Osteocyte (in vitro differentiated cells): ENCODE measurements at regions not wholly inside any gene's neighbourhood (a gene's known extent, or its start where the extent isn't known, plus 50 kb on each side); places are given as distances from the start of the nearest gene placed in this dataset.
"Not testable (repeated sequence)": the region's sequence is repeated elsewhere in the genome, so short reads cannot be mapped to it uniquely, and the experiment has no call there.

ENCODE experiments used
- DNase-seq: peaks from one replicate; pipeline ENCODE4 v3.0.0; 2021; ENCODE audit warnings: mixed read lengths; ENCODE audit not compliant: unreplicated experiment; ENCODE audit errors: extremely low spot score
- H3K27ac Mint-ChIP-seq: one replicate; pipeline ENCODE4 v1.8.0; 2021; ENCODE audit warnings: mild to moderate bottlenecking, mixed read lengths; ENCODE audit not compliant: unreplicated experiment
- H3K27me3 Mint-ChIP-seq: one replicate; pipeline ENCODE4 v1.8.0; 2021; ENCODE audit warnings: mixed read lengths; ENCODE audit not compliant: unreplicated experiment
- H3K36me3 Mint-ChIP-seq: one replicate; pipeline ENCODE4 v1.8.0; 2021; ENCODE audit warnings: mixed read lengths; ENCODE audit not compliant: unreplicated experiment
- H3K4me1 Mint-ChIP-seq: one replicate; pipeline ENCODE4 v1.8.0; 2021; ENCODE audit warnings: mixed read lengths; ENCODE audit not compliant: unreplicated experiment
- H3K4me3 Mint-ChIP-seq: one replicate; pipeline ENCODE4 v1.8.0; 2021; ENCODE audit warnings: mild to moderate bottlenecking, moderate library complexity, mixed read lengths; ENCODE audit not compliant: unreplicated experiment
- H3K9me3 Mint-ChIP-seq: one replicate; pipeline ENCODE4 v1.8.0; 2021; ENCODE audit warnings: mixed read lengths; ENCODE audit not compliant: unreplicated experiment
- TF ChIP-seq, protein P1 (sequence below): fragments of 200-600 bp; sonication (generic); IDR thresholded peaks from 2 replicates; pipeline ENCODE4 v1.5.0; 2021; ENCODE audit warnings: antibody characterized with exemption, mild to moderate bottlenecking, moderate library complexity

DNA sequence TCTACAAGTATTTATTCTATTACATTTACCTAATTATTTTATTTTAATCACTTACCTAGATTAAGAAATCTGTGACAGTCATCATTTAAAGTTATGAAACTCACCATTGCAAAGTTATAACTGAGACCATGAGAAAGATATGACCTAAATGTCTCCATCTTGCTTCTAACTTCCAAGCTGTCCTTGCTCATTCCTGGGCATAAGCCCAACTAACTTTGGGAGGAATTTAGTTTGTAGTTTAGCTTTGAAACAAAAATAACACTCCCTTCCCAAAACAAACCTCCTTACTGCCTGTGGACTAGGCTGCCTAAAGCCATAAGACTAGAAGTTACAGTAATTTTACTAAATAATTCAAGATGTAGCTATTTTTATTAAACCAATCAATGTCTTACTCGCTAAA, 195.6 kb upstream of the RAI14 start:
- Mint-ChIP-seq H3K27me3 (peaks cover 5% of the 10 kb centered on the region), H3K4me3 (no peak overlapping the region), H3K27ac (no peak overlapping the region), H3K9me3 (peaks cover 13% of the 10 kb centered on the region), H3K4me1 (peaks cover 1% of the 10 kb centered on the region), H3K36me3 (no peaks in the 10 kb centered on the region)
- no peak for DNase-seq
- TF ChIP-seq, protein P1, sequence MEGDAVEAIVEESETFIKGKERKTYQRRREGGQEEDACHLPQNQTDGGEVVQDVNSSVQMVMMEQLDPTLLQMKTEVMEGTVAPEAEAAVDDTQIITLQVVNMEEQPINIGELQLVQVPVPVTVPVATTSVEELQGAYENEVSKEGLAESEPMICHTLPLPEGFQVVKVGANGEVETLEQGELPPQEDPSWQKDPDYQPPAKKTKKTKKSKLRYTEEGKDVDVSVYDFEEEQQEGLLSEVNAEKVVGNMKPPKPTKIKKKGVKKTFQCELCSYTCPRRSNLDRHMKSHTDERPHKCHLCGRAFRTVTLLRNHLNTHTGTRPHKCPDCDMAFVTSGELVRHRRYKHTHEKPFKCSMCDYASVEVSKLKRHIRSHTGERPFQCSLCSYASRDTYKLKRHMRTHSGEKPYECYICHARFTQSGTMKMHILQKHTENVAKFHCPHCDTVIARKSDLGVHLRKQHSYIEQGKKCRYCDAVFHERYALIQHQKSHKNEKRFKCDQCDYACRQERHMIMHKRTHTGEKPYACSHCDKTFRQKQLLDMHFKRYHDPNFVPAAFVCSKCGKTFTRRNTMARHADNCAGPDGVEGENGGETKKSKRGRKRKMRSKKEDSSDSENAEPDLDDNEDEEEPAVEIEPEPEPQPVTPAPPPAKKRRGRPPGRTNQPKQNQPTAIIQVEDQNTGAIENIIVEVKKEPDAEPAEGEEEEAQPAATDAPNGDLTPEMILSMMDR: no peak

DNA sequence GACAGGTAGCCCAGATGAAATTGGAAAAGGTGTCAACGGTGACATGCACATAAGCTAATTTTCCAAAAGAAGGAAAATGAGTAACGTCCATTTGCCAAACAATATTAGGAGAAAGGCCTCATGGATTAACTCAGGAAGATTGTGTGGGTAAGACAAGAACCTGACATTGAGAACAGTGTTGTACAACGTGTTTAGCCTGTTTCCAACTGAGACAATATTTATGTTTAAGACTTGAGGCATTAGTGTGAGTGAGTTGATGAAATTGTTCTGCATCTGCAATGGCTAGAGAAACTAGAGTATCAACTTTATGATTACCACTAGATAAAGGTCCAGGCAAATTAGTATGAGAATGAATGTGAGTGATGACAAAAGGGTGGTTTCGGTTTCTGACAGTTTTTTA, 191.3 kb upstream of the RAI14 start:
- peaks cover 4% of the 10 kb centered on the region for H3K4me1 Mint-ChIP-seq
- H3K4me3 Mint-ChIP-seq: no peak overlapping the region
- H3K9me3 Mint-ChIP-seq: peaks cover 8% of the 10 kb centered on the region
- H3K27ac Mint-ChIP-seq: no peak overlapping the region
- TF ChIP-seq, protein P1: no peak
- DNase-seq: no peak
- peaks cover 23% of the 10 kb centered on the region for H3K27me3 Mint-ChIP-seq
- no peaks in the 10 kb centered on the region for H3K36me3 Mint-ChIP-seq

DNA sequence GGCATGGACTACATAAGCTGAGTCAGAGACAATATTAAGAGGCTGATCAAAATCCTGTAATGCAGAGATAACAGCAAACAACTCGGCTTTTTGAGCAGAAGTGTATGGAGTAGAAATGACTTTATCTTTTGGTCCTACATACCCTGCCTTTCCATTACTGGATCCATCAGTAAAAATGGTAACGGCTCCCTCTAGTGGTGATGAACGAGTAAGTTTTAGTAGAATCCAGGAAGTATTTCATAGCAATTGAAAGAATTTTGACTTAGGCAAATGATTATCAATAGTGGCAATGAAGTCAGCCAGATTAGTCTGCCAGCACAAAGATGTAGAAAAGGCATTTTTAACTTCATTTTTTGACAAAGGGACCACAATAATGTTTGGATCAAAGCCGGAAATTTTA, 190.8 kb upstream of the RAI14 start:
- H3K27me3 Mint-ChIP-seq: peaks cover 28% of the 10 kb centered on the region
- not testable (repeated sequence) for DNase-seq, H3K9me3 Mint-ChIP-seq, H3K4me3 Mint-ChIP-seq, H3K4me1 Mint-ChIP-seq, H3K27ac Mint-ChIP-seq, H3K36me3 Mint-ChIP-seq
- TF ChIP-seq, protein P1: peak; percentile 41

DNA sequence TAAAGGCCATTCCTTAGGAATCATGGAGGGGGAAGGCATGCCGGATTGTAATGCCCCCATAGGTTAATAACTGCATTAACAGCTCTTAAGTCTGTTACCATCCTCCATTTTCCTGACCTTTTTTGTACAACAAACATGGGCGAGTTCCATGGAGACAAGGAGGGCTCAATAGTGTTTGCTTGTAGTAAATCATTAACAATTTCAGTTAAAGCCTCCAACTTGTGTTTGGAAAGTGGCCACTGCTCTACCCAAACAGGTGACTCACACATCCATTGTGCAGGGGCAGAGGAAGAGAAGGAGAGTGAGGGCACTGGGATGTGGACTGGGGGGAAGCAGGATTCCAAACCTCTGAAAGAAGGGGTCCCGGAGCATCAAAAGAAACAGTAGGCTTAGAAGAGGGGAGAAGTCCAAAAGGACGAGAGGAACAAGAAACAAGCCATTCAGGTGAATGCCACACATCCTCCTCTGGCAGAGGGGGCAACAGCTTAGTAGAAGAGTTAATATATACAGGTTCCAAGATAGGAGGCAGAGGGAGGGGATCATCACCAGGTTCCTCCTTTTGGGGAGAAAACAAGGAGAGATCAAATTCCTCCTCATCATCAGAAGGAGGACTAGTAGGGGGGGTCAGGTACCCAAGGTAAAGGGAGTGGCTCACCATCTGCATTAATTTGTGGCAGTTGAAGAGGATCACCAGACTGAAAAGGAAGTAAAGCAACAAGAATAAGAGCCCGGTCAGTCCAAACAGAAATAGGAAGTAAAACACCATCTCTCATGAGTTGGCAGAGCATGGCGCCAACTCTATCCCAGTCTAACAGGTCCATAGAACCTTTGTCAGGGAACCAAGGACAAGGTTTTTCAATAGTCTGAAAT, 189.4 kb upstream of the RAI14 start:
- H3K27me3 Mint-ChIP-seq: peaks cover 41% of the 10 kb centered on the region
- not testable (repeated sequence) for H3K4me1 Mint-ChIP-seq, H3K27ac Mint-ChIP-seq, H3K9me3 Mint-ChIP-seq, DNase-seq, H3K4me3 Mint-ChIP-seq, H3K36me3 Mint-ChIP-seq

DNA sequence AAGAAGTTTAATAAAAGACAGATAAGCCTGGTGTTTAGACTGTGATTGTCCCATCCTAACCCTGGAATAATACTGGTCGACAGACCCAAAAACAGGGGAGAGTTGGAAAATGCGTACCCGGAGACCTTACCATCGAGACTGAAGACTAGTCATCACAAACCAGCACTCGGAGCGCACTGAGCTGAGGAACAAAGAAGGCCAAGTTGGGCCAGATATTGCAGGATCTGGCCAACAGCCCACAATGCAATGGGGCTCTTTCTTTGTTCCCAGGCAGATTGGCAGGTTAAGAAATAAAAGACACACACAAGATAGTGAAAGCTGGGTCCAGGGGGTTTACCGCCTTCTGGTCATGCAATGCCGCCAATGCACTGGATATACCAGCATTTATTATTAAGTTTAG, 188.7 kb upstream of the RAI14 start:
- TF ChIP-seq, protein P1: no peak
- Mint-ChIP-seq H3K9me3 (peaks cover 10% of the 10 kb centered on the region), H3K27ac (no peak overlapping the region), H3K4me3 (no peak overlapping the region), H3K27me3 (peaks cover 46% of the 10 kb centered on the region), H3K36me3 (no peaks in the 10 kb centered on the region), H3K4me1 (peaks cover 4% of the 10 kb centered on the region)
- no peak for DNase-seq

DNA sequence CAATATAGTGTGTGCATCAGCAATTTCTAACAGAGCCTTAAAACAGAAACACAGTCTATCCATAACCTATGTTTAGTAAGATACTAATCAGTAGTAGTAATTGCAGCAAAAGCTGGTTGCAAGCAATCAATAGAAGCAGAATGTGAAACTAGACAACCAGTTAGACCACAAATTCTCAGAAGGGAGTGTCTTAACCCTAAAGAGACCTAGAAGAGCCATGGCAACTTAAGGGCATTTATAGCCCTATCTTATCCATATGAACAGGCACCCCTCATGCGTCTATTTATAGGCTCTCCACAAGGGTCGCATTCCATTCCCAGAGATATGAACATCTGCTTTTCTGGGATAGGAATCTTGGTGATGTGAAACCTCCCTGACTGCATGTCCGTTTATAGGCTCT, 188.1 kb upstream of the RAI14 start:
- peaks cover 51% of the 10 kb centered on the region for H3K27me3 Mint-ChIP-seq
- not testable (repeated sequence) for H3K27ac Mint-ChIP-seq

More for the DNA sequence above, 188.1 kb upstream of the RAI14 start:
- H3K9me3 Mint-ChIP-seq, DNase-seq, H3K4me3 Mint-ChIP-seq, H3K4me1 Mint-ChIP-seq, H3K36me3 Mint-ChIP-seq: not testable (repeated sequence)
